MCF 10A (cell line): ENCODE measurements at regions not wholly inside any gene's neighbourhood (a gene's known extent, or its start where the extent isn't known, plus 50 kb on each side); places are given as distances from the start of the nearest gene placed in this dataset.

Source experiments
- BruUV-seq: library from RNA; stranded (reverse); fragments of 400-500 nt; replicated peaks from 2 replicates; lab custom pipeline; 2021; lab: Mats Ljungman, UMichigan
- CTCF ChIA-PET: fragments of 300-600 bp; sonication (Branson Sonifier 250); formaldehyde crosslinking; extraction: SDS; loops from one replicate; lab custom pipeline; 2021; ENCODE audit warnings: antibody characterized with exemption, inconsistent platforms; lab: Yijun Ruan, JAX
- POLR2A ChIA-PET: fragments of 300-600, 350-650 bp; sonication (Branson Sonifier 250); formaldehyde crosslinking; extraction: SDS; loops from one replicate; lab custom pipeline; 2020; ENCODE audit warnings: antibody characterized with exemption, inconsistent platforms; lab: Yijun Ruan, JAX
- DNase-seq: peaks from one replicate; pipeline ENCODE4 v3.0.0-alpha.2; 2018; ENCODE audit not compliant: unreplicated experiment
- H3K27ac Mint-ChIP-seq: one replicate; pipeline ENCODE4 v1.8.0; 2022; ENCODE audit warnings: mild to moderate bottlenecking, low read depth, mixed read lengths; ENCODE audit not compliant: unreplicated experiment
- H3K27me3 Mint-ChIP-seq: one replicate; pipeline ENCODE4 v1.8.0; 2022; ENCODE audit warnings: mixed read lengths; ENCODE audit not compliant: insufficient read depth, unreplicated experiment
- H3K36me3 Mint-ChIP-seq: one replicate; pipeline ENCODE4 v1.8.0; 2022; ENCODE audit warnings: mild to moderate bottlenecking, moderate library complexity, mixed read lengths; ENCODE audit not compliant: insufficient read depth, unreplicated experiment
- H3K4me1 Mint-ChIP-seq: one replicate; pipeline ENCODE4 v1.8.0; 2022; ENCODE audit warnings: mixed read lengths; ENCODE audit not compliant: insufficient read depth, unreplicated experiment
- H3K4me3 Mint-ChIP-seq: one replicate; pipeline ENCODE4 v1.8.0; 2022; ENCODE audit warnings: mild to moderate bottlenecking, moderate library complexity, mixed read lengths; ENCODE audit not compliant: unreplicated experiment
- H3K9me3 Mint-ChIP-seq: one replicate; pipeline ENCODE4 v1.8.0; 2022; ENCODE audit warnings: mixed read lengths; ENCODE audit not compliant: unreplicated experiment
- intact Hi-C: fragments of 100-400 bp; cut with micrococcal nuclease; formaldehyde crosslinking; loops from 2 replicates; pipeline ENCODE4 v1.14.1; 2022
- TF ChIP-seq, protein P1 (sequence below): fragments of 200-600 bp; IDR thresholded peaks from one replicate; pipeline ENCODE4 v1.8.0; 2022; ENCODE audit warnings: antibody characterized with exemption, mild to moderate bottlenecking; ENCODE audit not compliant: unreplicated experiment

- H3K4me3 Mint-ChIP-seq: no peak overlapping the region
- POLR2A ChIA-PET: interaction anchor here (0.8 kb wide), 1 partner anchor 115 kb away, joined by 3 read pairs; no protein-coding TSS in a partner anchor
- TF ChIP-seq, protein P1, sequence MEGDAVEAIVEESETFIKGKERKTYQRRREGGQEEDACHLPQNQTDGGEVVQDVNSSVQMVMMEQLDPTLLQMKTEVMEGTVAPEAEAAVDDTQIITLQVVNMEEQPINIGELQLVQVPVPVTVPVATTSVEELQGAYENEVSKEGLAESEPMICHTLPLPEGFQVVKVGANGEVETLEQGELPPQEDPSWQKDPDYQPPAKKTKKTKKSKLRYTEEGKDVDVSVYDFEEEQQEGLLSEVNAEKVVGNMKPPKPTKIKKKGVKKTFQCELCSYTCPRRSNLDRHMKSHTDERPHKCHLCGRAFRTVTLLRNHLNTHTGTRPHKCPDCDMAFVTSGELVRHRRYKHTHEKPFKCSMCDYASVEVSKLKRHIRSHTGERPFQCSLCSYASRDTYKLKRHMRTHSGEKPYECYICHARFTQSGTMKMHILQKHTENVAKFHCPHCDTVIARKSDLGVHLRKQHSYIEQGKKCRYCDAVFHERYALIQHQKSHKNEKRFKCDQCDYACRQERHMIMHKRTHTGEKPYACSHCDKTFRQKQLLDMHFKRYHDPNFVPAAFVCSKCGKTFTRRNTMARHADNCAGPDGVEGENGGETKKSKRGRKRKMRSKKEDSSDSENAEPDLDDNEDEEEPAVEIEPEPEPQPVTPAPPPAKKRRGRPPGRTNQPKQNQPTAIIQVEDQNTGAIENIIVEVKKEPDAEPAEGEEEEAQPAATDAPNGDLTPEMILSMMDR: no peak
Observed at GRCh38 chr6:144749263-144749662, 464.1 kb downstream of the UTRN start.

DNA sequence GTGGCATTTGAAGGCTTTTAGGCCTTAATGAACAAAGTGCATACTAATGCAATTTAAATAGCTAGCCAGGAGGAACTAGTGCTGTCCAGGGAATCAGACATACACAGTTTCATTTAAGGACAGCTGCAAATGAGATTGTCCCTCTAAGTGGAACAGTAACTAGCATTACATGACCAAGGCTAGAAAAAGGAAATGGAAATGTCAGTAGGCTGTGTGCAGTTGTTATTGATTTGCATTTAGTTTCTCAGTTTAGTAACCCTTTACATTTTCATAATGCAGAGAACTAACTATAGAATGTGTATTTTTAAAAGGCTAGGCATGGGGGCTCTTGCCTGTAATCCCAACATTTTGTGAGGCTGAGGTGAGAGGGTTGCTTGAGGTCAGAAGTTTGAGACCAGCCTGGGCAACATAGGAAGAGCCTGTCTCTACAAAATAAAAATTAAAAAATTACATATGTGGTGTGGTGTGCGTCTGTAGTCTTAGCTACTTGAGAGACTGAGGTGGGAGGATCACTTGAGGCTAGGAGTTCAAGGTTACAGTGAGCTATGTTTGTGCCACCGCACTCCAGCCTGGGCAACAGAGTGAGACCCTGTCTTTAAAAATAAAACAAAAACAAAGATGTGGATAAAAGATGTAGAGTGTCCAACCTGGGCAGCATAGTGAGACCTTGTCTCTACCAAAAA lies 468.0 kb downstream of the UTRN start:
- no peak overlapping the region for H3K27ac Mint-ChIP-seq
- no peaks in the 10 kb centered on the region for H3K27me3 Mint-ChIP-seq
- intact Hi-C loops: no loop called here
- BruUV-seq: no TSS peak
- peaks cover under 1% of the 10 kb centered on the region for H3K4me1 Mint-ChIP-seq
- H3K4me3 Mint-ChIP-seq: no peak overlapping the region
- POLR2A ChIA-PET: no interaction called here
- H3K9me3 Mint-ChIP-seq: no peaks in the 10 kb centered on the region
- CTCF ChIA-PET: no interaction called here
- TF ChIP-seq, protein P1: no peak
- no peak for DNase-seq
- peaks cover 25% of the 10 kb centered on the region for H3K36me3 Mint-ChIP-seq

More at GRCh38 chr6:144749263-144749662, 464.1 kb downstream of the UTRN start:
- no TSS peak for BruUV-seq
- CTCF ChIA-PET: no interaction called here
- intact Hi-C loops: no loop called here
- no peaks in the 10 kb centered on the region for H3K27me3 Mint-ChIP-seq
- DNase-seq: no peak
- H3K27ac Mint-ChIP-seq: no peak overlapping the region
- no peaks in the 10 kb centered on the region for H3K4me1 Mint-ChIP-seq
- no peaks in the 10 kb centered on the region for H3K9me3 Mint-ChIP-seq
- H3K36me3 Mint-ChIP-seq: peaks cover 30% of the 10 kb centered on the region

GRCh38 chr6:144756469-144756868 lies 471.3 kb downstream of the UTRN start:
- TF ChIP-seq, protein P1: no peak
- Mint-ChIP-seq H3K27me3 (no peaks in the 10 kb centered on the region), H3K36me3 (peaks cover 10% of the 10 kb centered on the region), H3K9me3 (no peaks in the 10 kb centered on the region), H3K4me1 (peaks cover 7% of the 10 kb centered on the region), H3K27ac (no peak overlapping the region), H3K4me3 (no peak overlapping the region)
- DNase-seq: no peak
- POLR2A ChIA-PET: no interaction called here
- CTCF ChIA-PET: interaction anchor here (1.1 kb wide), 1 partner anchor 108 kb away, joined by 3 read pairs; no protein-coding TSS in a partner anchor
- no TSS peak for BruUV-seq
- intact Hi-C loops: no loop called here

DNA sequence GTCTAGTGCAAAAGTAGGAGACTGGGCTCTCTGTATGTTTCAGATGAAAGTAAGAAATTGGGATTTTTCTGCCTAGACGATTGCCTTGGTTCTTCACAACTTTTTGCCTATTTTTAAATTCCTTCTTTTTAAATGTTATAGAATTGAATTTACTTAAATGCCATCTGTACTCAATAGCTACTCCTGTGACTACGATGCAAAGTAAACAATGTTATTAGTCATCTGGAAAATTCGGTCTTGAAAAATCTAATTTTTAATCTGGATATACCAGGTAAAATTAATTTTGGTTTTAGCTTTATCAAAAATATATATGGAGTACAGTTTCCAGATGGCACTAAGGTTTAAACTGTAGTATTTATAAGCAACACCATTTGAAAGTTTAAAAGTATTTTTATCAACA lies 472.2 kb downstream of the UTRN start:
- TF ChIP-seq, protein P1: no peak
- DNase-seq: no peak
- intact Hi-C loops: no loop called here
- ChIA-PET POLR2A (interaction anchor here (0.6 kb wide), 1 partner anchor 1078 kb away, joined by 3 read pairs; no protein-coding TSS in a partner anchor), CTCF (no interaction called here)
- Mint-ChIP-seq H3K27me3 (no peaks in the 10 kb centered on the region), H3K4me1 (peaks cover 7% of the 10 kb centered on the region), H3K9me3 (no peaks in the 10 kb centered on the region), H3K27ac (no peak overlapping the region), H3K36me3 (peaks cover 8% of the 10 kb centered on the region), H3K4me3 (no peak overlapping the region)
- no TSS peak for BruUV-seq
